ENCODE measurements at regions not wholly inside any gene's neighbourhood (a gene's known extent, or its start where the extent isn't known, plus 50 kb on each side); places are given as distances from the start of the nearest gene placed in this dataset.
"Not testable (repeated sequence)": the region's sequence is repeated elsewhere in the genome, so short reads cannot be mapped to it uniquely, and the experiment has no call there.

- not testable (repeated sequence) for H3K4me3 Mint-ChIP-seq; H3K9me3 Mint-ChIP-seq; H3K27me3 Mint-ChIP-seq; H3K4me1 Mint-ChIP-seq; ATAC-seq (replicated peaks; ENCODE audit: extremely low read depth, poor library complexity, severe bottlenecking); H3K36me3 Mint-ChIP-seq (ENCODE audit: insufficient read depth); DNase-seq (ENCODE audit: low spot score in 2 of 2); H3K27ac Mint-ChIP-seq (ENCODE audit: low read depth)
These were observed 186.2 kb upstream of the CHL1 start for GRCh38 chr3:10109-10996.

- Mint-ChIP-seq H3K9me3 (peaks cover 6% of the 10 kb centered on the region), H3K27me3 (no peaks in the 10 kb centered on the region), H3K36me3 (ENCODE audit: insufficient read depth) (peaks cover 5% of the 10 kb centered on the region), H3K4me3 (peak overlapping the region; percentile 49), H3K4me1 (no peaks in the 10 kb centered on the region), H3K27ac (ENCODE audit: low read depth) (peak overlapping the region; percentile 82)
- DNase-seq (ENCODE audit: low spot score in 2 of 2), result no peak
- no peak for ATAC-seq (replicated peaks; ENCODE audit: extremely low read depth, poor library complexity, severe bottlenecking)
These were observed 184.8 kb upstream of the CHL1 start for GRCh38 chr3:11734-12133.

GRCh38 chr3:14652-15051 is 181.9 kb upstream of the CHL1 start:
- Mint-ChIP-seq H3K4me3 (no peak overlapping the region), H3K9me3 (peaks cover 6% of the 10 kb centered on the region), H3K27ac (ENCODE audit: low read depth) (no peak overlapping the region), H3K27me3 (no peaks in the 10 kb centered on the region), H3K36me3 (ENCODE audit: insufficient read depth) (peaks cover 5% of the 10 kb centered on the region), H3K4me1 (no peaks in the 10 kb centered on the region)
- ATAC-seq (replicated peaks; ENCODE audit: extremely low read depth, poor library complexity, severe bottlenecking) (no peak), DNase-seq (ENCODE audit: low spot score in 2 of 2) (no peak)

GRCh38 chr3:16366-16765 is 180.2 kb upstream of the CHL1 start:
- peaks cover 9% of the 10 kb centered on the region for H3K27me3 Mint-ChIP-seq

GRCh38 chr3:20421-20820 is 176.1 kb upstream of the CHL1 start:
- DNase-seq (ENCODE audit: low spot score in 2 of 2) (no peak), ATAC-seq (replicated peaks; ENCODE audit: extremely low read depth, poor library complexity, severe bottlenecking) (no peak)
- H3K27me3 Mint-ChIP-seq, result peaks cover 29% of the 10 kb centered on the region
- no peaks in the 10 kb centered on the region for H3K36me3 Mint-ChIP-seq (ENCODE audit: insufficient read depth)
- H3K27ac Mint-ChIP-seq (ENCODE audit: low read depth), result no peak overlapping the region
- H3K4me1 Mint-ChIP-seq, result no peaks in the 10 kb centered on the region
- H3K9me3 Mint-ChIP-seq, result no peaks in the 10 kb centered on the region
- no peak overlapping the region for H3K4me3 Mint-ChIP-seq

More at GRCh38 chr3:16366-16765, 180.2 kb upstream of the CHL1 start:
- no peak overlapping the region for H3K4me3 Mint-ChIP-seq
- peaks cover 6% of the 10 kb centered on the region for H3K9me3 Mint-ChIP-seq
- no peak overlapping the region for H3K27ac Mint-ChIP-seq (ENCODE audit: low read depth)
- ATAC-seq (replicated peaks; ENCODE audit: extremely low read depth, poor library complexity, severe bottlenecking) (no peak), DNase-seq (ENCODE audit: low spot score in 2 of 2) (no peak)
- H3K4me1 Mint-ChIP-seq, result no peaks in the 10 kb centered on the region
- peaks cover 5% of the 10 kb centered on the region for H3K36me3 Mint-ChIP-seq (ENCODE audit: insufficient read depth)

GRCh38 chr3:24006-24405 is 172.6 kb upstream of the CHL1 start:
- no peaks in the 10 kb centered on the region for H3K36me3 Mint-ChIP-seq (ENCODE audit: insufficient read depth)

DNA sequence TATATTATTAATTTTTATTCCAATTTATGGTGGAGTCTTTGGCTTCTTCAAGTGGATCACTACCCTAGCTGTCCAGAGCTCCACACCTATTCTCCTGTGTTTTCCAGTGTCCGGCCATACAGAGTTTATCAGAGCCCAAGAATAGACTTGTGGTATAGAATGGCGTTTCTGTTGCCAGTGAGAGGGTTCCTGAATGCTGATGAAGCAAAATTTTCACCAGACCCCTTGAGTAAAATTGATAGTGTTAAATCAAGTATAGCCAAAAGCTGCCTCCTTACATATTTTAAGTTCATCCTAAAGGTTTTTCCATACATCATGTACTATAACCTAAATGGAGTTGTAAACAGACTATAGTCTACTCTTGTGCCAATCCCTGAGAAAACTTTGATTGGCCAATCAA is 171.5 kb upstream of the CHL1 start:
- Mint-ChIP-seq H3K36me3 (ENCODE audit: insufficient read depth) (no peaks in the 10 kb centered on the region), H3K27ac (ENCODE audit: low read depth) (no peak overlapping the region), H3K4me1 (no peaks in the 10 kb centered on the region), H3K27me3 (peaks cover 47% of the 10 kb centered on the region), H3K9me3 (peaks cover 10% of the 10 kb centered on the region), H3K4me3 (no peak overlapping the region)
- DNase-seq (ENCODE audit: low spot score in 2 of 2) (no peak), ATAC-seq (replicated peaks; ENCODE audit: extremely low read depth, poor library complexity, severe bottlenecking) (no peak)

More at GRCh38 chr3:24006-24405, 172.6 kb upstream of the CHL1 start:
- Mint-ChIP-seq H3K9me3 (peaks cover 2% of the 10 kb centered on the region), H3K27ac (ENCODE audit: low read depth) (no peak overlapping the region), H3K4me3 (no peak overlapping the region), H3K4me1 (no peaks in the 10 kb centered on the region), H3K27me3 (peaks cover 47% of the 10 kb centered on the region)
- no peak for DNase-seq (ENCODE audit: low spot score in 2 of 2)
- ATAC-seq (replicated peaks; ENCODE audit: extremely low read depth, poor library complexity, severe bottlenecking), result no peak

GRCh38 chr3:35985-36384 is 160.6 kb upstream of the CHL1 start:
- not testable (repeated sequence) for H3K27ac Mint-ChIP-seq (ENCODE audit: low read depth); H3K4me3 Mint-ChIP-seq; H3K9me3 Mint-ChIP-seq; DNase-seq (ENCODE audit: low spot score in 2 of 2); ATAC-seq (replicated peaks; ENCODE audit: extremely low read depth, poor library complexity, severe bottlenecking); H3K27me3 Mint-ChIP-seq; H3K4me1 Mint-ChIP-seq; H3K36me3 Mint-ChIP-seq (ENCODE audit: insufficient read depth)

- H3K27ac Mint-ChIP-seq (ENCODE audit: low read depth); DNase-seq (ENCODE audit: low spot score in 2 of 2); ATAC-seq (replicated peaks; ENCODE audit: extremely low read depth, poor library complexity, severe bottlenecking); H3K4me3 Mint-ChIP-seq; H3K4me1 Mint-ChIP-seq; H3K9me3 Mint-ChIP-seq; H3K36me3 Mint-ChIP-seq (ENCODE audit: insufficient read depth): not testable (repeated sequence)
- peaks cover 12% of the 10 kb centered on the region for H3K27me3 Mint-ChIP-seq
These were observed 153.5 kb upstream of the CHL1 start for GRCh38 chr3:42871-43744.

- Mint-ChIP-seq H3K4me3 (no peak overlapping the region), H3K27me3 (peaks cover 12% of the 10 kb centered on the region), H3K36me3 (ENCODE audit: insufficient read depth) (peaks cover 2% of the 10 kb centered on the region), H3K27ac (ENCODE audit: low read depth) (no peak overlapping the region), H3K9me3 (peaks cover 5% of the 10 kb centered on the region), H3K4me1 (no peaks in the 10 kb centered on the region)
- ATAC-seq (replicated peaks; ENCODE audit: extremely low read depth, poor library complexity, severe bottlenecking) (no peak), DNase-seq (ENCODE audit: low spot score in 2 of 2) (no peak)
These were observed 152.4 kb upstream of the CHL1 start for GRCh38 chr3:44028-44676.

GRCh38 chr3:44941-45340 is 151.6 kb upstream of the CHL1 start:
- not testable (repeated sequence) for H3K4me1 Mint-ChIP-seq; H3K9me3 Mint-ChIP-seq; H3K27ac Mint-ChIP-seq (ENCODE audit: low read depth); ATAC-seq (replicated peaks; ENCODE audit: extremely low read depth, poor library complexity, severe bottlenecking); DNase-seq (ENCODE audit: low spot score in 2 of 2); H3K4me3 Mint-ChIP-seq; H3K36me3 Mint-ChIP-seq (ENCODE audit: insufficient read depth)
- H3K27me3 Mint-ChIP-seq, result peaks cover 12% of the 10 kb centered on the region

DNA sequence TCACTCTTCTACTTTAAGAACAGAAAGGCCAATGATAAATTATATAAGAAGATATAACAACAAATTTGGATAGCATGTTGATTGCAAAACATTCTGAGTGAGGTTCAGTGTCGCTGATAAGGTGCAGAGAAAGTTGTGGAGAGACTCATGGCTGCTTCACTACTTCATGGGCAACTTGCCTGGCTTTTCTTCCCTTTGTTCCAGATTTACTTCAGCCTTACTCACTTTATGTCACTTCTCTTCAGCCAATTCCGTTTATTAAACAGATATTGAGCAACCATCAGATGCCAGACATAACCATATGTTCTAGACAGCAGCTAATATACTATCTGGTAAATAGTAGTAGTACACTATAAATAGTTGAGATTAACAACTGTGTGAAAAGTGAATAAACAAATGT is 150.0 kb upstream of the CHL1 start:
- H3K4me3 Mint-ChIP-seq, result no peak overlapping the region
- H3K4me1 Mint-ChIP-seq, result no peaks in the 10 kb centered on the region
- peaks cover 2% of the 10 kb centered on the region for H3K36me3 Mint-ChIP-seq (ENCODE audit: insufficient read depth)
- no peaks in the 10 kb centered on the region for H3K9me3 Mint-ChIP-seq
- no peak overlapping the region for H3K27ac Mint-ChIP-seq (ENCODE audit: low read depth)
- no peak for ATAC-seq (replicated peaks; ENCODE audit: extremely low read depth, poor library complexity, severe bottlenecking)
- peaks cover 12% of the 10 kb centered on the region for H3K27me3 Mint-ChIP-seq
- DNase-seq (ENCODE audit: low spot score in 2 of 2), result no peak

All from central memory CD8-positive, alpha-beta T cell (primary cell).